GM12864 (cell line): ENCODE measurements at regions not wholly inside any gene's neighbourhood (a gene's known extent, or its start where the extent isn't known, plus 50 kb on each side); places are given as distances from the start of the nearest gene placed in this dataset.

Experiments
- DNase-seq: peaks from one replicate; pipeline ENCODE4 v3.0.0-alpha.2; 2011; ENCODE audit warnings: low read depth
- H3K4me3 ChIP-seq: 2 replicates; pipeline ENCODE4 v1.5.1; 2011; ENCODE audit warnings: mild to moderate bottlenecking, low read depth, low read length, control low read depth
- TF ChIP-seq, protein P1 (sequence below): IDR thresholded peaks from 2 replicates; pipeline ENCODE4 v1.5.1; 2011; ENCODE audit warnings: low read depth, mild to moderate bottlenecking, moderate library complexity, low read length, control low read depth, inconsistent platforms; ENCODE audit errors: missing control alignments

DNA sequence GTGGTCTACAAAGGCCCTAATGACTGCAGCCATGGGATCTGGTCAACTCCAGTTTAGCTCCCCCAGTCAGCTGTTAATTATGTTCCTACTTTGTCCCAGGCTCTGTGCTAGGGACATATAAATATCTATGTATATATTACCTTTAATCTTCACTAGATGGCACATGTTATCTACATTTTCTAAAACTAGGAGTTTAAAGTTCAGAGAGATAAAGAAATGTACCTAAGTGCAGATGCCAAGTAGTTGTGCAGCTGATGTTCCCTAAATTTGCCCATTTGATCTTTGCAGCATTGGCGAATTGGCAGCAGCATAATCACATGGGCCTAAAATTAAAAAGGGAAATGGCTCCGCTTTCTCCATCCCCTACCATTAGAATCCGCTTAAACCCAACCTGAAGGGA lies 541.1 kb downstream of the MED13L start:
- DNase-seq = no peak
- TF ChIP-seq, protein P1, sequence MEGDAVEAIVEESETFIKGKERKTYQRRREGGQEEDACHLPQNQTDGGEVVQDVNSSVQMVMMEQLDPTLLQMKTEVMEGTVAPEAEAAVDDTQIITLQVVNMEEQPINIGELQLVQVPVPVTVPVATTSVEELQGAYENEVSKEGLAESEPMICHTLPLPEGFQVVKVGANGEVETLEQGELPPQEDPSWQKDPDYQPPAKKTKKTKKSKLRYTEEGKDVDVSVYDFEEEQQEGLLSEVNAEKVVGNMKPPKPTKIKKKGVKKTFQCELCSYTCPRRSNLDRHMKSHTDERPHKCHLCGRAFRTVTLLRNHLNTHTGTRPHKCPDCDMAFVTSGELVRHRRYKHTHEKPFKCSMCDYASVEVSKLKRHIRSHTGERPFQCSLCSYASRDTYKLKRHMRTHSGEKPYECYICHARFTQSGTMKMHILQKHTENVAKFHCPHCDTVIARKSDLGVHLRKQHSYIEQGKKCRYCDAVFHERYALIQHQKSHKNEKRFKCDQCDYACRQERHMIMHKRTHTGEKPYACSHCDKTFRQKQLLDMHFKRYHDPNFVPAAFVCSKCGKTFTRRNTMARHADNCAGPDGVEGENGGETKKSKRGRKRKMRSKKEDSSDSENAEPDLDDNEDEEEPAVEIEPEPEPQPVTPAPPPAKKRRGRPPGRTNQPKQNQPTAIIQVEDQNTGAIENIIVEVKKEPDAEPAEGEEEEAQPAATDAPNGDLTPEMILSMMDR = no peak

DNA sequence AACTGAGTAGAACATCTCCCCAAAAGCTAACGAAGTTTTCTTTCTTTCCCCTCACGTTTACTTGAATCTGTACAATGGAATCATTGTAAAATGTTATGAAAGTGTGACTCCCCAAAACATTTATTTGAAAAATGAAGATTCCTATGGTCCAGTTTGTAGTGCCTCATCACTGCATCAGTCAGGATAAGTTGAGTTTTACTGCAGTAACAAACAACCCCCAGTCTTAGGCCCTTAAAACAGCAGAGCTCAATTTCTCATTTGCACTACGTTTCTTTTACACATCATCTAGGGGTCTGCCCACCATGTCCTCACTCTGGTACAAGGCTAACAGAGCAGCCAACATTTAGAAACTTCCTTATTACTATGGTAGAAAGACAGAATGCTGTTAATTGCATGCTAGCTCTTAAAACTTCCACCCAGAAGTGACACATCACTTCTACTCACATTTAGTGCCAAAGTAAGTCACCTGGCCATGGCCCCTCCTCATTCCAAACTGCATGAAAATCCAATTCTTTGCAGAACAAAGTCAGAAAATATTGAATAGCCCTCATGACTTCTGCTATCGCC lies 546.4 kb downstream of the MED13L start:
- no peak overlapping the region for H3K4me3 ChIP-seq
- TF ChIP-seq, protein P1 = no peak
- DNase-seq = no peak

More for the DNA sequence above, 541.1 kb downstream of the MED13L start:
- H3K4me3 ChIP-seq = no peak overlapping the region

GRCh38 chr12:115726691-115727090 lies 550.8 kb downstream of the MED13L start:
- no peak for DNase-seq
- H3K4me3 ChIP-seq = no peak overlapping the region

DNA sequence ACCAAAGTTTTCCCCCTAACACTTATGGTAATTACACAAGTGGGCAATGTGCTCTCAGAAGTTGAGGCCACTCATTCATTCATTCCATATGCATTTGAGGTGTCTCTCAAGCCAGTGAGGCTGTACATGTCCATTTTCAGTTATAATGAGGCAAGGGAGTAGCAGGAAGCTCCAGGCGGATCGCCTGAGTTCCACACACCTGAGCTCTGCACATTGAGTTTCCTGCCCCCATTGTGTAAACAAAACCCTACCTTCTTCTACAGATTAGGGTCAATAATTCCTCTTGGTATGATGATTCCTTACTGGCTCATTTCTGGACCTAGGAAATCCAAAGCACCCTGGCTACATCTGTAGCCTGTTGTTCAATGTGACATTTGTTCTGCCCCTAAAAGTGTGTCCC lies 555.3 kb downstream of the MED13L start:
- H3K4me3 ChIP-seq = no peak overlapping the region
- TF ChIP-seq, protein P1 = no peak
- DNase-seq = no peak

More at GRCh38 chr12:115726691-115727090, 550.8 kb downstream of the MED13L start:
- TF ChIP-seq, protein P1 = no peak

DNA sequence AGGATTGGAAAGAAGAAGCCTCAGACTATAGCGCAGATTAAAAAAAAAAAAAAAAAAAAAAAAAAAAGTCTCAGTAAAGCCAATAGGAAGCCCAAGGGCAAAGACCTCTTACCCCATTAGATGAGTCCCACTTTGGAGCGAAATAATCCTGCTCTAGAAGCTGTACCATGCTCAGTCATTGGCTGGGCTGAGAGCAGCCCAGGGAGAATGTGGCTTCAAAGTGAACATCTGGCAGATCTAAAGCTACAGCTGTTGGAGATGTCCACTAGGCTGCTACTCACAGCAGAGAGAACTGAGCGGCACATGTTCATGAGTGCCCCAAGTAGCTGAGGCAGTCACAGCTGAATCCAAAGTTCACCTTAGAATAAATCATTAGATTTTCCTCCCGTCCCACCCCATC lies 560.9 kb downstream of the MED13L start:
- TF ChIP-seq, protein P1 = no peak
- DNase-seq = no peak
- H3K4me3 ChIP-seq = no peak overlapping the region

DNA sequence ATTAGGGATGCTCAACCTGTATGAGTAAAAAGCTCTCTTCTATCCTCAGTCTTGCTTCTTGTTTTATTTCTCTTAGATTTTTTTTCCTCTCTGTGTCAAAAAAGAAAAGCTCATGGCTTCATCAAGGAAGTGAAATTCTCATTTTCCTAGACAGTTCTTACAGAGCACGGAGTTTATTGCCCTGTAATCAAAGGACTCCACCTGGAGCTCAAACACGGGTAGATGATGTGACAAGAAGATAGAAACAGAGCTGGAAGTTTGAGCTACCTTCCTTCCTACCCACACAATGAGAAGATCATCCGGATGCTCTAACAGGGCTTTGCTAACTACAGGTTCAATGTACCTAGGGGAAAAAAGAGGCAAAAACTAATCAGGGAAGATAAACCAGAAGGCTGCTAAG lies 564.8 kb downstream of the MED13L start:
- no peak for DNase-seq
- no peak overlapping the region for H3K4me3 ChIP-seq
- TF ChIP-seq, protein P1 = no peak

GRCh38 chr12:115710104-115710564 lies 567.4 kb downstream of the MED13L start:
- DNase-seq = no peak
- TF ChIP-seq, protein P1 = no peak
- H3K4me3 ChIP-seq = no peak overlapping the region
